Activated CD4-positive, alpha-beta memory T cell treated with anti-CD3 and anti-CD28 coated beads, Interleukin-2, amount 10 ng/mL, durations not matched to agents 7 days and 5 days (primary cell): ENCODE measurements at regions not wholly inside any gene's neighbourhood (a gene's known extent, or its start where the extent isn't known, plus 50 kb on each side); places are given as distances from the start of the nearest gene placed in this dataset.
A peak's percentile ranks its signal among the peaks of the same experiment; 100 is the strongest.

Experiments
- CTCF ChIA-PET: fragments of 350-600 bp; sonication (Branson Sonifier 250); formaldehyde crosslinking; loops from one replicate; lab custom pipeline; 2021; ENCODE audit warnings: antibody characterized with exemption, inconsistent platforms; lab: Charles Lee
- POLR2A ChIA-PET: fragments of 350-600 bp; sonication (Branson Sonifier 250); formaldehyde crosslinking; loops from one replicate; lab custom pipeline; 2021; ENCODE audit warnings: antibody characterized with exemption; lab: Charles Lee
- DNase-seq: peaks from one replicate; pipeline ENCODE4 v3.0.0-alpha.2; 2020
- H3K27ac Mint-ChIP-seq: one replicate; pipeline ENCODE4 v1.8.0; 2021; ENCODE audit warnings: mild to moderate bottlenecking, mixed read lengths
- H3K27me3 Mint-ChIP-seq: one replicate; pipeline ENCODE4 v1.8.0; 2021; ENCODE audit warnings: mixed read lengths
- H3K36me3 Mint-ChIP-seq: one replicate; pipeline ENCODE4 v1.8.0; 2021; ENCODE audit warnings: low read depth, mixed read lengths
- H3K4me1 Mint-ChIP-seq: one replicate; pipeline ENCODE4 v1.8.0; 2021; ENCODE audit warnings: mixed read lengths
- H3K4me3 Mint-ChIP-seq: one replicate; pipeline ENCODE4 v1.8.0; 2021; ENCODE audit warnings: mild to moderate bottlenecking, mixed read lengths
- H3K9me3 Mint-ChIP-seq: one replicate; pipeline ENCODE4 v1.8.0; 2021; ENCODE audit warnings: mixed read lengths

- no peak for DNase-seq
- Mint-ChIP-seq H3K4me3 (no peak overlapping the region), H3K9me3 (peaks cover 2% of the 10 kb centered on the region), H3K36me3 (peaks cover 20% of the 10 kb centered on the region), H3K27ac (no peak overlapping the region), H3K27me3 (no peaks in the 10 kb centered on the region), H3K4me1 (peaks cover 42% of the 10 kb centered on the region)
- ChIA-PET CTCF (no interaction called here), POLR2A (interaction anchor here (5.1 kb wide), 1 partner anchor 29 kb away, joined by 67 read pairs; no protein-coding TSS in a partner anchor)
Observed at GRCh38 chr2:7697052-7697451, 779.8 kb downstream of the RNF144A start.

GRCh38 chr2:7701791-7702190, 784.6 kb downstream of the RNF144A start:
- POLR2A ChIA-PET: no interaction called here
- DNase-seq: no peak
- Mint-ChIP-seq H3K36me3 (no peaks in the 10 kb centered on the region), H3K4me1 (peaks cover 4% of the 10 kb centered on the region), H3K27ac (no peak overlapping the region), H3K27me3 (peaks cover 3% of the 10 kb centered on the region), H3K9me3 (peaks cover 2% of the 10 kb centered on the region), H3K4me3 (no peak overlapping the region)
- CTCF ChIA-PET: interaction anchor here (0.7 kb wide), 1 partner anchor 836 kb away, joined by 3 read pairs; no protein-coding TSS in a partner anchor

- Mint-ChIP-seq H3K4me1 (peaks cover 3% of the 10 kb centered on the region), H3K4me3 (no peak overlapping the region), H3K27ac (no peak overlapping the region), H3K9me3 (peaks cover 2% of the 10 kb centered on the region), H3K36me3 (no peaks in the 10 kb centered on the region), H3K27me3 (peaks cover 3% of the 10 kb centered on the region)
- no peak for DNase-seq
- ChIA-PET POLR2A (interaction anchor here (1.7 kb wide), 1 partner anchor 23 kb away, joined by 7 read pairs; no protein-coding TSS in a partner anchor), CTCF (no interaction called here)
Observed at GRCh38 chr2:7703048-7703447, 785.8 kb downstream of the RNF144A start.

- CTCF ChIA-PET: no interaction called here
- POLR2A ChIA-PET: interaction anchor here (1.7 kb wide), 1 partner anchor 22 kb away, joined by 7 read pairs; no protein-coding TSS in a partner anchor
- no peak overlapping the region for H3K4me3 Mint-ChIP-seq
- peaks cover 3% of the 10 kb centered on the region for H3K27me3 Mint-ChIP-seq
- peaks cover 3% of the 10 kb centered on the region for H3K4me1 Mint-ChIP-seq
- no peak overlapping the region for H3K27ac Mint-ChIP-seq
- H3K9me3 Mint-ChIP-seq: peaks cover 2% of the 10 kb centered on the region
- DNase-seq: no peak
- no peaks in the 10 kb centered on the region for H3K36me3 Mint-ChIP-seq
Observed at GRCh38 chr2:7703543-7704144, 786.4 kb downstream of the RNF144A start.

GRCh38 chr2:7704296-7704865, 787.2 kb downstream of the RNF144A start:
- no peaks in the 10 kb centered on the region for H3K36me3 Mint-ChIP-seq
- H3K27me3 Mint-ChIP-seq: peaks cover 3% of the 10 kb centered on the region
- H3K4me3 Mint-ChIP-seq: no peak overlapping the region
- no peak for DNase-seq
- POLR2A ChIA-PET: interaction anchor here (1.7 kb wide), 1 partner anchor 21 kb away, joined by 7 read pairs; no protein-coding TSS in a partner anchor
- peaks cover 2% of the 10 kb centered on the region for H3K9me3 Mint-ChIP-seq
- CTCF ChIA-PET: no interaction called here
- no peak overlapping the region for H3K27ac Mint-ChIP-seq
- H3K4me1 Mint-ChIP-seq: peaks cover 3% of the 10 kb centered on the region

GRCh38 chr2:7706791-7707190, 789.6 kb downstream of the RNF144A start:
- H3K4me3 Mint-ChIP-seq: no peak overlapping the region
- DNase-seq: no peak
- CTCF ChIA-PET: no interaction called here
- no peak overlapping the region for H3K27ac Mint-ChIP-seq
- peaks cover 3% of the 10 kb centered on the region for H3K27me3 Mint-ChIP-seq
- peaks cover 2% of the 10 kb centered on the region for H3K9me3 Mint-ChIP-seq
- H3K36me3 Mint-ChIP-seq: no peaks in the 10 kb centered on the region
- POLR2A ChIA-PET: no interaction called here
- peaks cover 4% of the 10 kb centered on the region for H3K4me1 Mint-ChIP-seq

- Mint-ChIP-seq H3K27me3 (peaks cover 3% of the 10 kb centered on the region), H3K27ac (no peak overlapping the region), H3K9me3 (peaks cover 2% of the 10 kb centered on the region), H3K4me3 (no peak overlapping the region), H3K4me1 (peaks cover 4% of the 10 kb centered on the region), H3K36me3 (no peaks in the 10 kb centered on the region)
- CTCF ChIA-PET: no interaction called here
- DNase-seq: no peak
- POLR2A ChIA-PET: no interaction called here
Observed at GRCh38 chr2:7707723-7708122, 790.5 kb downstream of the RNF144A start.

GRCh38 chr2:7709907-7710306, 792.7 kb downstream of the RNF144A start:
- ChIA-PET POLR2A (no interaction called here), CTCF (interaction anchor here (1.0 to 1.3 kb wide), 2 partner anchors 15 to 38 kb away, joined by 3 to 4 read pairs; no protein-coding TSS in a partner anchor)
- peaks cover 5% of the 10 kb centered on the region for H3K36me3 Mint-ChIP-seq
- H3K9me3 Mint-ChIP-seq: peaks cover 2% of the 10 kb centered on the region
- H3K4me1 Mint-ChIP-seq: peaks cover 1% of the 10 kb centered on the region
- DNase-seq: no peak
- H3K4me3 Mint-ChIP-seq: no peak overlapping the region
- no peak overlapping the region for H3K27ac Mint-ChIP-seq
- peaks cover 6% of the 10 kb centered on the region for H3K27me3 Mint-ChIP-seq

GRCh38 chr2:7711167-7711566, 794.0 kb downstream of the RNF144A start:
- CTCF ChIA-PET: no interaction called here

GRCh38 chr2:7719876-7720275, 802.7 kb downstream of the RNF144A start:
- CTCF ChIA-PET: no interaction called here
- H3K36me3 Mint-ChIP-seq: peaks cover 7% of the 10 kb centered on the region
- no peak for DNase-seq
- H3K4me1 Mint-ChIP-seq: peaks cover 34% of the 10 kb centered on the region
- POLR2A ChIA-PET: no interaction called here
- H3K9me3 Mint-ChIP-seq: peaks cover 3% of the 10 kb centered on the region
- no peaks in the 10 kb centered on the region for H3K27me3 Mint-ChIP-seq
- H3K27ac Mint-ChIP-seq: no peak overlapping the region
- peak overlapping the region; percentile 36 for H3K4me3 Mint-ChIP-seq

More at GRCh38 chr2:7711167-7711566, 794.0 kb downstream of the RNF144A start:
- POLR2A ChIA-PET: interaction anchor here (1.3 kb wide), 1 partner anchor 15 kb away, joined by 3 read pairs; no protein-coding TSS in a partner anchor
- no peak overlapping the region for H3K27ac Mint-ChIP-seq
- peaks cover 5% of the 10 kb centered on the region for H3K36me3 Mint-ChIP-seq
- peaks cover 2% of the 10 kb centered on the region for H3K9me3 Mint-ChIP-seq
- peaks cover 1% of the 10 kb centered on the region for H3K4me1 Mint-ChIP-seq
- H3K4me3 Mint-ChIP-seq: no peak overlapping the region
- peaks cover 6% of the 10 kb centered on the region for H3K27me3 Mint-ChIP-seq
- no peak for DNase-seq

GRCh38 chr2:7721413-7721995, 804.3 kb downstream of the RNF144A start:
- Mint-ChIP-seq H3K4me1 (peaks cover 45% of the 10 kb centered on the region), H3K27me3 (no peaks in the 10 kb centered on the region), H3K27ac (peak overlapping the region; percentile 67), H3K36me3 (peaks cover 12% of the 10 kb centered on the region), H3K4me3 (no peak overlapping the region), H3K9me3 (peaks cover 3% of the 10 kb centered on the region)
- ChIA-PET CTCF (interaction anchor here (0.6 kb wide), 1 partner anchor 49 kb away, joined by 3 read pairs; no protein-coding TSS in a partner anchor), POLR2A (interaction anchor here (1.4 to 1.7 kb wide), 4 partner anchors 271 to 960 kb away, joined by 3 to 8 read pairs (median 4); partner anchors contain the start of gene ID2)
- DNase-seq: no peak

- DNase-seq: no peak
- Mint-ChIP-seq H3K27me3 (no peaks in the 10 kb centered on the region), H3K4me3 (peak overlapping the region; percentile 20), H3K9me3 (peaks cover 3% of the 10 kb centered on the region), H3K36me3 (peaks cover 19% of the 10 kb centered on the region), H3K27ac (peak overlapping the region; percentile 67), H3K4me1 (peaks cover 48% of the 10 kb centered on the region)
- ChIA-PET POLR2A (interaction anchor here (1.4 to 1.7 kb wide), 4 partner anchors 272 to 959 kb away, joined by 3 to 8 read pairs (median 4); partner anchors contain the start of gene ID2), CTCF (no interaction called here)
Observed at GRCh38 chr2:7722212-7722910, 805.1 kb downstream of the RNF144A start.
